MM.1S (cell line): ENCODE measurements at regions not wholly inside any gene's neighbourhood (a gene's known extent, or its start where the extent isn't known, plus 50 kb on each side); places are given as distances from the start of the nearest gene placed in this dataset.
"Not testable (repeated sequence)": the region's sequence is repeated elsewhere in the genome, so short reads cannot be mapped to it uniquely, and the experiment has no call there.

Experiments used
- EZH2 ChIP-seq: fragments of 300-600 bp; sonication (generic); optimal IDR thresholded peaks from 2 replicates; pipeline ENCODE3; 2017; ENCODE audit warnings: low read depth, mild to moderate bottlenecking, antibody characterized with exemption, low read length, mixed read lengths
- TF ChIP-seq, protein P1 (sequence below): fragments of 300-600 bp; sonication (generic); IDR thresholded peaks from 2 replicates; pipeline ENCODE4 v1.5.1; 2016; ENCODE audit warnings: antibody characterized with exemption, low read length, mixed read lengths

GRCh38 chr2:220613004-220613403 lies 959.1 kb downstream of the EPHA4 start:
- TF ChIP-seq, protein P1, sequence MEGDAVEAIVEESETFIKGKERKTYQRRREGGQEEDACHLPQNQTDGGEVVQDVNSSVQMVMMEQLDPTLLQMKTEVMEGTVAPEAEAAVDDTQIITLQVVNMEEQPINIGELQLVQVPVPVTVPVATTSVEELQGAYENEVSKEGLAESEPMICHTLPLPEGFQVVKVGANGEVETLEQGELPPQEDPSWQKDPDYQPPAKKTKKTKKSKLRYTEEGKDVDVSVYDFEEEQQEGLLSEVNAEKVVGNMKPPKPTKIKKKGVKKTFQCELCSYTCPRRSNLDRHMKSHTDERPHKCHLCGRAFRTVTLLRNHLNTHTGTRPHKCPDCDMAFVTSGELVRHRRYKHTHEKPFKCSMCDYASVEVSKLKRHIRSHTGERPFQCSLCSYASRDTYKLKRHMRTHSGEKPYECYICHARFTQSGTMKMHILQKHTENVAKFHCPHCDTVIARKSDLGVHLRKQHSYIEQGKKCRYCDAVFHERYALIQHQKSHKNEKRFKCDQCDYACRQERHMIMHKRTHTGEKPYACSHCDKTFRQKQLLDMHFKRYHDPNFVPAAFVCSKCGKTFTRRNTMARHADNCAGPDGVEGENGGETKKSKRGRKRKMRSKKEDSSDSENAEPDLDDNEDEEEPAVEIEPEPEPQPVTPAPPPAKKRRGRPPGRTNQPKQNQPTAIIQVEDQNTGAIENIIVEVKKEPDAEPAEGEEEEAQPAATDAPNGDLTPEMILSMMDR: not testable (repeated sequence)
- not testable (repeated sequence) for TF ChIP-seq EZH2
